Pancreas (tissue), 10 donors: ENCODE measurements at regions not wholly inside any gene's neighbourhood (a gene's known extent, or its start where the extent isn't known, plus 50 kb on each side); places are given as distances from the start of the nearest gene placed in this dataset.

Source experiments
- ATAC-seq, 4 donors: fragments of 200-7000 bp; cut with Tn5 transposase; one replicate each; pipeline versions ENCODE4 v1.8.0 to v1.9.1; 2020; ENCODE audit warnings: mild to moderate bottlenecking in 4 of 4, moderate library complexity in 4 of 4
- DNase-seq, 6 donors: peaks; one replicate each; pipeline ENCODE4 v3.0.0-alpha.2; 2020
- FAIRE-seq: peaks from 2 replicates; lab custom pipeline; 2012; peaks lifted over from hg19 to GRCh38; lab: Jason Lieb, UNC
- H3K27ac ChIP-seq, 4 donors: fragments of 200-600 bp; sonication (generic); 1 replicate in 3 of 4; 2 replicates in 1 of 4; pipeline versions ENCODE4 v1.5.0 to v1.8.0; 2020
- H3K27me3 ChIP-seq, 4 donors: fragments of 200-600 bp; one replicate each; pipeline ENCODE4 v1.8.0; 2021
- H3K36me3 ChIP-seq, 3 donors: fragments of 200-600 bp; sonication (generic) in 1 of 3; one replicate each; pipeline versions ENCODE4 v1.5.0 to v1.8.0; 2020 to 2021
- H3K4me1 ChIP-seq, 3 donors: fragments of 200-600 bp; one replicate each; pipeline ENCODE4 v1.8.0; 2021
- H3K4me3 ChIP-seq, 4 donors: fragments of 200-600 bp; sonication (generic) in 2 of 4; one replicate each; pipeline versions ENCODE4 v1.5.0 to v1.8.0; 2020 to 2021
- H3K9me3 ChIP-seq, 4 donors: fragments of 200-600 bp; one replicate each; pipeline ENCODE4 v1.8.0; 2021
- WGBS, 2 donors: extraction: QIAGEN DNeasy Blood & Tissue Kit; methylation state at CpG; one replicate each; pipeline ENCODE4 v1.1.7; 2013; 5-methylcytosine and 5-hydroxymethylcytosine counted together
- intact Hi-C, 3 donors: fragments of 100-400 bp; cut with DNase I; formaldehyde crosslinking; loops; one replicate each; pipeline versions ENCODE4 v1.11.1 to v1.14.2; 2022
- TF ChIP-seq, protein P1 (sequence below), 4 donors: fragments of 200-600 bp; sonication (generic) in 3 of 4; IDR thresholded peaks; one replicate each; pipeline versions ENCODE4 v1.5.0 to v1.8.0; 2021; ENCODE audit warnings: antibody characterized with exemption in 4 of 4
- donor health status: healthy with polysubstance abuse.
- donor health status: DM: no; HTN: no; CAD: no; lungs with moderate emphysema.
- donor health status: DM: no; HTN: no; CAD: no.
- donor health status: control.
- donor health status: control.
- donor health status: Bipolar disorder and iron deficiency.
- donor health status: DM: yes; HTN: yes; CAD: no.
- donor health status: DM: no; HTN: no; CAD: no.
- donor health status: DM: no; HTN: no; CAD: no.
- donor health status: DM: yes; HTN: yes; CAD: no.

DNA sequence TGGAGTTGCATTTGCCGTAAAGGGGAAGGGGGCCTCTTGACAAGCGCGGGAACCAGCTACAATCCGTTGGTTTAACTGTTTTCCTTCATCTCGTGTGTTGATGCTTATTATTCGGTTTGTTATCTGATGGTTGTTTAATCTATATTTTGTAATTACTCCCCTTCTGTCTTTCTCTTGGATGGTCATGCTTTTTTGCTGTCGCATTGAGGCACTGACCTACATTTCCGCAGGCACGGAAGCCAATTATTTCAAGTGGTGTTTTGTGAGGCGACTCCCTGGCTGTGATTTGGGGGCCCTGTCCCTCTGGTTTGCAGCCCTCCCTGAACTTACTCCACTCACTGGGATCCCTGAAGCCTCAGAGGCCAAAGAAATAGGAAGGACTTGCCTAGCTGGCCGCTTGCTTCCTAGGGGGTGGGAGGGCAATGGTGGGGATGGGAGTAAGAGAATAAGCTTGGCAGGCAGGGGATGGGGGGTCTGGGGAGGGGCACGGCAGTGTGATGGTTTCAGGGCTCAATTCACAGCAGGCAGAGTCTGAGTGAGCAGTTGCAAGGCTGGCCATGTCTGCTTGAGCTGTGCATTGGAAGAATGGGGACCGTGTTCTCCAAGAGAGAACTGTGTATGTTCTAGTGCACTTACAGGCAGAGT lies 165.8 kb upstream of the B3GAT1 start:
- H3K4me1 ChIP-seq = no peaks in the 10 kb centered on the region
- no peak overlapping the region for H3K27ac ChIP-seq
- ATAC-seq = no peak
- H3K36me3 ChIP-seq = no peaks in the 10 kb centered on the region
- intact Hi-C loops = no loop called here
- peaks cover 0 to 7% (median 1%) of the 10 kb centered on the region in 4 donors for H3K27me3 ChIP-seq
- no peak for FAIRE-seq
- H3K9me3 ChIP-seq = no peaks in the 10 kb centered on the region
- no peak for DNase-seq
- WGBS, 2 donors = 65 to 66% methylated on average over 13 of the region's 13 CpGs
- H3K4me3 ChIP-seq = no peak overlapping the region
- TF ChIP-seq, protein P1, sequence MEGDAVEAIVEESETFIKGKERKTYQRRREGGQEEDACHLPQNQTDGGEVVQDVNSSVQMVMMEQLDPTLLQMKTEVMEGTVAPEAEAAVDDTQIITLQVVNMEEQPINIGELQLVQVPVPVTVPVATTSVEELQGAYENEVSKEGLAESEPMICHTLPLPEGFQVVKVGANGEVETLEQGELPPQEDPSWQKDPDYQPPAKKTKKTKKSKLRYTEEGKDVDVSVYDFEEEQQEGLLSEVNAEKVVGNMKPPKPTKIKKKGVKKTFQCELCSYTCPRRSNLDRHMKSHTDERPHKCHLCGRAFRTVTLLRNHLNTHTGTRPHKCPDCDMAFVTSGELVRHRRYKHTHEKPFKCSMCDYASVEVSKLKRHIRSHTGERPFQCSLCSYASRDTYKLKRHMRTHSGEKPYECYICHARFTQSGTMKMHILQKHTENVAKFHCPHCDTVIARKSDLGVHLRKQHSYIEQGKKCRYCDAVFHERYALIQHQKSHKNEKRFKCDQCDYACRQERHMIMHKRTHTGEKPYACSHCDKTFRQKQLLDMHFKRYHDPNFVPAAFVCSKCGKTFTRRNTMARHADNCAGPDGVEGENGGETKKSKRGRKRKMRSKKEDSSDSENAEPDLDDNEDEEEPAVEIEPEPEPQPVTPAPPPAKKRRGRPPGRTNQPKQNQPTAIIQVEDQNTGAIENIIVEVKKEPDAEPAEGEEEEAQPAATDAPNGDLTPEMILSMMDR (IDR thresholded peaks at IDR 0.05) = no peak

- no peak for ATAC-seq
- TF ChIP-seq, protein P1 (IDR thresholded peaks at IDR 0.05) = no peak
- H3K27me3 ChIP-seq = peaks cover 0 to 7% (median 1%) of the 10 kb centered on the region in 4 donors
- no peaks in the 10 kb centered on the region for H3K9me3 ChIP-seq
- WGBS, 2 donors = 57 to 63% methylated on average over 8 of the region's 8 CpGs
- no peak for DNase-seq
- intact Hi-C loops = no loop called here
- no peak overlapping the region for H3K27ac ChIP-seq
- H3K4me1 ChIP-seq = no peaks in the 10 kb centered on the region
- FAIRE-seq = no peak
- no peaks in the 10 kb centered on the region for H3K36me3 ChIP-seq
- no peak overlapping the region for H3K4me3 ChIP-seq
Measured at GRCh38 chr11:134576721-134577171, 164.7 kb upstream of the B3GAT1 start.

DNA sequence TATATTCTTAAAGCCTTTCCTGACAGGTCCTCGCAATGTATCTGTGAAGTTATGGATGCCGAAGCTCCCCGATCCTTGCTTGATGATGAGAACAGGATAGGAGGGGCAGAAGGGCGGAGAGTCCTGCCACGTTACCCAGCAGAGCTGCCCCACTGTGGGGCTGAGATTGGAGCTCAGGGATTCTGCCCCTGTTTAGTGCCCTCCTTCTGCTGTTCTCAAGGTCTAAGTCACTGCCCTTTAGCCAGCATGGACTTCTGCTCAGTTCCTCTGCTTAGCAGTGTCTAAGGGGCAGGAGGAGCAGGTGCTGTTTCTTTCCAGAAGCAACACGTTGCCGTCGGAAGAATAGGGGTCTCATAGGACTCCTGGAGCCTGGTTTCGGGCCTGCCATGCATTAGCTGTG lies 164.2 kb upstream of the B3GAT1 start:
- Histone ChIP-seq H3K27ac (no peak overlapping the region), H3K9me3 (no peaks in the 10 kb centered on the region), H3K4me3 (no peak overlapping the region), H3K4me1 (no peaks in the 10 kb centered on the region), H3K36me3 (no peaks in the 10 kb centered on the region), H3K27me3 (peaks cover 0 to 7% (median 1%) of the 10 kb centered on the region in 4 donors)
- TF ChIP-seq, protein P1 (IDR thresholded peaks at IDR 0.05) = no peak
- WGBS, 2 donors = 61 to 74% methylated on average over 9 of the region's 9 CpGs
- no peak for DNase-seq
- no peak for ATAC-seq
- intact Hi-C loops = no loop called here
- no peak for FAIRE-seq

GRCh38 chr11:134575504-134576230 lies 163.6 kb upstream of the B3GAT1 start:
- intact Hi-C loops = no loop called here
- WGBS, 2 donors = 54 to 61% methylated on average over 16 of the region's 16 CpGs
- Histone ChIP-seq H3K4me1 (no peaks in the 10 kb centered on the region), H3K9me3 (no peaks in the 10 kb centered on the region), H3K4me3 (no peak overlapping the region), H3K27me3 (peaks cover 0 to 4% (median 1%) of the 10 kb centered on the region in 4 donors), H3K27ac (no peak overlapping the region), H3K36me3 (no peaks in the 10 kb centered on the region)
- no peak for ATAC-seq
- DNase-seq = no peak
- FAIRE-seq = no peak
- TF ChIP-seq, protein P1 (IDR thresholded peaks at IDR 0.05) = no peak

DNA sequence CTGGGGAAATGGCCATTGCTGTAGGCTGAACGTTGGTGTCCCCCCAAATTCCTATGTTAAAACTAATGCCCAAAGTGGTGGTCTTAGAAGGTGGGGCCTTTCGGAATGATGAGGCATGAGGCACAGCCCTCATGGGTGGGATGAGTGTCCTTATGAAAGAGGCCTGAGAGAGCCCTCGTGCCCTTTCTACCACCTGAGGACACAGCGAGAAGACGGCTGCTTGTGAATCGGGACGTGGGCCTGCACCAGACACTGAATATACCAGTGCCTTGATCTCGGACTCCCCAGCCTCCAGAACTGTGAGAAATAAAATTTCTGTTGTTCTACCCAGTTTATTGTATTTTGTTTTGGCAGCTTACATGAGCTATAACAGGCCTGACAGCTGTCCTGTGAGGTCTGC lies 162.9 kb upstream of the B3GAT1 start:
- H3K27me3 ChIP-seq = peaks cover 0 to 3% (median 1%) of the 10 kb centered on the region in 4 donors
- WGBS, 2 donors = 61 to 80% methylated on average over 8 of the region's 8 CpGs
- intact Hi-C loops = no loop called here
- no peaks in the 10 kb centered on the region for H3K4me1 ChIP-seq
- H3K4me3 ChIP-seq = no peak overlapping the region
- FAIRE-seq (no peak), ATAC-seq (no peak), DNase-seq (no peak)
- H3K36me3 ChIP-seq = no peaks in the 10 kb centered on the region
- no peak overlapping the region for H3K27ac ChIP-seq
- no peaks in the 10 kb centered on the region for H3K9me3 ChIP-seq
- TF ChIP-seq, protein P1 (IDR thresholded peaks at IDR 0.05) = no peak
